ENCODE measurements at regions not wholly inside any gene's neighbourhood (a gene's known extent, or its start where the extent isn't known, plus 50 kb on each side); places are given as distances from the start of the nearest gene placed in this dataset.

DNA sequence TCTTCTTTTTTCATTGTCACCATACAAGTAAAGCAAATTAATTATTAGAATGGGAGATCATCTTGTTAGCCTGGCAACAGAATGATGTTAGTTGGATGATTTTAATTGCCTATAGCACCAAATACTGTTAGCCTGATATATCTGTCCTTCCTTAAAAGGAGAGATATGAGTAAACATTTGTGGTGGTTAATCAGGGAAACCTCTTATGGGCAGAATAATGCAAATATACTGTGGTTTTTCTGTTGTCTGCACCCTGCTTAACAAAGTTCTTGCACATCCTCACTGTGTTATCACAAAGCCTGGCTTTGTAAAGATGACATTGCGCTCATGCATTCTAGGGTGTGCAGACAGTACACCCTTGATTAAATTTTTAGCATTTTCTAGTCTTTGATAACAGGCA, 254.9 kb upstream of the SMC2 start:
- TF ChIP-seq, protein P1, sequence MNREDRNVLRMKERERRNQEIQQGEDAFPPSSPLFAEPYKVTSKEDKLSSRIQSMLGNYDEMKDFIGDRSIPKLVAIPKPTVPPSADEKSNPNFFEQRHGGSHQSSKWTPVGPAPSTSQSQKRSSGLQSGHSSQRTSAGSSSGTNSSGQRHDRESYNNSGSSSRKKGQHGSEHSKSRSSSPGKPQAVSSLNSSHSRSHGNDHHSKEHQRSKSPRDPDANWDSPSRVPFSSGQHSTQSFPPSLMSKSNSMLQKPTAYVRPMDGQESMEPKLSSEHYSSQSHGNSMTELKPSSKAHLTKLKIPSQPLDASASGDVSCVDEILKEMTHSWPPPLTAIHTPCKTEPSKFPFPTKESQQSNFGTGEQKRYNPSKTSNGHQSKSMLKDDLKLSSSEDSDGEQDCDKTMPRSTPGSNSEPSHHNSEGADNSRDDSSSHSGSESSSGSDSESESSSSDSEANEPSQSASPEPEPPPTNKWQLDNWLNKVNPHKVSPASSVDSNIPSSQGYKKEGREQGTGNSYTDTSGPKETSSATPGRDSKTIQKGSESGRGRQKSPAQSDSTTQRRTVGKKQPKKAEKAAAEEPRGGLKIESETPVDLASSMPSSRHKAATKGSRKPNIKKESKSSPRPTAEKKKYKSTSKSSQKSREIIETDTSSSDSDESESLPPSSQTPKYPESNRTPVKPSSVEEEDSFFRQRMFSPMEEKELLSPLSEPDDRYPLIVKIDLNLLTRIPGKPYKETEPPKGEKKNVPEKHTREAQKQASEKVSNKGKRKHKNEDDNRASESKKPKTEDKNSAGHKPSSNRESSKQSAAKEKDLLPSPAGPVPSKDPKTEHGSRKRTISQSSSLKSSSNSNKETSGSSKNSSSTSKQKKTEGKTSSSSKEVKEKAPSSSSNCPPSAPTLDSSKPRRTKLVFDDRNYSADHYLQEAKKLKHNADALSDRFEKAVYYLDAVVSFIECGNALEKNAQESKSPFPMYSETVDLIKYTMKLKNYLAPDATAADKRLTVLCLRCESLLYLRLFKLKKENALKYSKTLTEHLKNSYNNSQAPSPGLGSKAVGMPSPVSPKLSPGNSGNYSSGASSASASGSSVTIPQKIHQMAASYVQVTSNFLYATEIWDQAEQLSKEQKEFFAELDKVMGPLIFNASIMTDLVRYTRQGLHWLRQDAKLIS (CRISPR knock-in tag; IDR thresholded peaks at IDR 0.05), result no peak
- TF ChIP-seq JUND (IDR thresholded peaks at IDR 0.05; ENCODE audit: borderline replicate concordance, low read depth, low read length) (no peak), JUND (tag; IDR thresholded peaks at IDR 0.05; ENCODE audit: borderline replicate concordance, low read depth, low read length) (no peak), SRSF1 (IDR thresholded peaks at IDR 0.05; ENCODE audit: low read depth, low read length) (no peak)
